ENCODE measurements at regions not wholly inside any gene's neighbourhood (a gene's known extent, or its start where the extent isn't known, plus 50 kb on each side); places are given as distances from the start of the nearest gene placed in this dataset.

DNA sequence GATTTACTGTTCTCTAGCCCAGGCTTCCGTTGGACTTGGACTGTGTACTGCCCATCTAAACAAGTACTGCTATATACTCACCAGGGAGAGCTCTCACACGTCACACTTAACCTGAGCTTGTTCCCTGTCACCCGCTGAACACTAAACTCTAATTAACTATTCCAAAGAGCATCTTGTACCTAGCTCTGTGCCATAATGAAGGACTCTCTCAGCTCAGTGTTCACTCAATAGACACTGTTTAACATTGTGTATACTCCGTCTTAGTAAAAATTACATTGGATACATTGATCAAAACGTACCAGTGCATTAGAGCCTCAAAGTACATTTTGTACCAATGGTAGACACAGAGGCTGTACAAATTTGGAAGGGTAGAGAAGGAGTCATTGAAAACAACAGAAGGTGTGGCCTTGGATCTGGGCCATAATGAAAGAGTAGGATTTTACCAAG is 55.4 kb upstream of the EPHA7 start:
- TF ChIP-seq POLR2A (IDR thresholded peaks at IDR 0.05; ENCODE audit: low read depth, low read length) (no peak), EZH2 (IDR thresholded peaks at IDR 0.05; ENCODE audit: borderline replicate concordance, low read depth, low read length, severe bottlenecking) (no peak)
- TF ChIP-seq, protein P1, sequence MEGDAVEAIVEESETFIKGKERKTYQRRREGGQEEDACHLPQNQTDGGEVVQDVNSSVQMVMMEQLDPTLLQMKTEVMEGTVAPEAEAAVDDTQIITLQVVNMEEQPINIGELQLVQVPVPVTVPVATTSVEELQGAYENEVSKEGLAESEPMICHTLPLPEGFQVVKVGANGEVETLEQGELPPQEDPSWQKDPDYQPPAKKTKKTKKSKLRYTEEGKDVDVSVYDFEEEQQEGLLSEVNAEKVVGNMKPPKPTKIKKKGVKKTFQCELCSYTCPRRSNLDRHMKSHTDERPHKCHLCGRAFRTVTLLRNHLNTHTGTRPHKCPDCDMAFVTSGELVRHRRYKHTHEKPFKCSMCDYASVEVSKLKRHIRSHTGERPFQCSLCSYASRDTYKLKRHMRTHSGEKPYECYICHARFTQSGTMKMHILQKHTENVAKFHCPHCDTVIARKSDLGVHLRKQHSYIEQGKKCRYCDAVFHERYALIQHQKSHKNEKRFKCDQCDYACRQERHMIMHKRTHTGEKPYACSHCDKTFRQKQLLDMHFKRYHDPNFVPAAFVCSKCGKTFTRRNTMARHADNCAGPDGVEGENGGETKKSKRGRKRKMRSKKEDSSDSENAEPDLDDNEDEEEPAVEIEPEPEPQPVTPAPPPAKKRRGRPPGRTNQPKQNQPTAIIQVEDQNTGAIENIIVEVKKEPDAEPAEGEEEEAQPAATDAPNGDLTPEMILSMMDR (IDR thresholded peaks at IDR 0.05; ENCODE audit: extremely low read depth in 1 of 2, insufficient read depth in 1 of 2, low read depth in 1 of 2, low read length in 2 of 2) = no peak
- TF ChIP-seq, protein P2, sequence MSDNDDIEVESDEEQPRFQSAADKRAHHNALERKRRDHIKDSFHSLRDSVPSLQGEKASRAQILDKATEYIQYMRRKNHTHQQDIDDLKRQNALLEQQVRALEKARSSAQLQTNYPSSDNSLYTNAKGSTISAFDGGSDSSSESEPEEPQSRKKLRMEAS (IDR thresholded peaks at IDR 0.05; ENCODE audit: insufficient read depth, insufficient read length) = no peak
